ENCODE measurements at regions not wholly inside any gene's neighbourhood (a gene's known extent, or its start where the extent isn't known, plus 50 kb on each side); places are given as distances from the start of the nearest gene placed in this dataset.

GRCh38 chr2:198343471-198343870 lies 539.1 kb downstream of the PLCL1 start:
- DNase-seq, result no peak
- Mint-ChIP-seq H3K36me3 (ENCODE audit: low read depth) (no peaks in the 10 kb centered on the region), H3K27me3 (ENCODE audit: insufficient read depth) (no peaks in the 10 kb centered on the region)

GRCh38 chr2:198340846-198341245 lies 536.5 kb downstream of the PLCL1 start:
- Histone ChIP-seq H3K9ac (ENCODE audit: extremely low read depth, low read length, poor library complexity, severe bottlenecking) (no peak overlapping the region), H3K27me3 (ENCODE audit: control insufficient read depth, insufficient read depth, low read length, poor library complexity, severe bottlenecking) (no peaks in the 10 kb centered on the region), H3K27ac (ENCODE audit: low read depth, low read length) (no peak overlapping the region), H3K36me3 (ENCODE audit: control insufficient read depth, insufficient read depth, low read length) (no peaks in the 10 kb centered on the region), H3K4me3 (ENCODE audit: low read length) (no peak overlapping the region), H3K4me1 (ENCODE audit: control insufficient read depth, insufficient read depth, low read length) (no peaks in the 10 kb centered on the region), H3K9me3 (ENCODE audit: control insufficient read depth, low read length) (no peaks in the 10 kb centered on the region)
- Mint-ChIP-seq H3K4me3 (no peak overlapping the region), H3K4me1 (peaks cover 9% of the 10 kb centered on the region), H3K36me3 (ENCODE audit: low read depth) (no peaks in the 10 kb centered on the region), H3K27ac (no peak overlapping the region), H3K9me3 (no peaks in the 10 kb centered on the region), H3K27me3 (ENCODE audit: insufficient read depth) (no peaks in the 10 kb centered on the region)
- TF ChIP-seq CTCF (conservative IDR thresholded peaks at IDR 0.05), result no peak
- WGBS, 2 experiments (ENCODE audit: insufficient coverage in 1 of 2, insufficient read length in 1 of 2), result 92 to 100% methylated on average over 2 of the region's 2 CpGs
- DNase-seq, result no peak

More at GRCh38 chr2:198343471-198343870, 539.1 kb downstream of the PLCL1 start:
- H3K9me3 Mint-ChIP-seq, result no peaks in the 10 kb centered on the region
- Histone ChIP-seq H3K36me3 (ENCODE audit: control insufficient read depth, insufficient read depth, low read length) (no peaks in the 10 kb centered on the region), H3K4me1 (ENCODE audit: control insufficient read depth, insufficient read depth, low read length) (no peaks in the 10 kb centered on the region), H3K27me3 (ENCODE audit: control insufficient read depth, insufficient read depth, low read length, poor library complexity, severe bottlenecking) (no peaks in the 10 kb centered on the region), H3K4me3 (ENCODE audit: low read length) (no peak overlapping the region), H3K9ac (ENCODE audit: extremely low read depth, low read length, poor library complexity, severe bottlenecking) (no peak overlapping the region), H3K27ac (ENCODE audit: low read depth, low read length) (no peak overlapping the region), H3K9me3 (ENCODE audit: control insufficient read depth, low read length) (no peaks in the 10 kb centered on the region)
- H3K4me1 Mint-ChIP-seq, result no peaks in the 10 kb centered on the region
- no peak overlapping the region for H3K4me3 Mint-ChIP-seq
- 100% methylated on average over 1 of the region's 1 CpG; no CpG with 5 or more reads in 1 of the 2 experiments for WGBS, 2 experiments (ENCODE audit: insufficient coverage in 1 of 2, insufficient read length in 1 of 2)
- H3K27ac Mint-ChIP-seq, result no peak overlapping the region
- no peak for TF ChIP-seq CTCF (conservative IDR thresholded peaks at IDR 0.05)

- Histone ChIP-seq H3K36me3 (ENCODE audit: control insufficient read depth, insufficient read depth, low read length) (no peaks in the 10 kb centered on the region), H3K9me3 (ENCODE audit: control insufficient read depth, low read length) (no peaks in the 10 kb centered on the region), H3K27ac (ENCODE audit: low read depth, low read length) (no peak overlapping the region), H3K27me3 (ENCODE audit: control insufficient read depth, insufficient read depth, low read length, poor library complexity, severe bottlenecking) (no peaks in the 10 kb centered on the region), H3K4me1 (ENCODE audit: control insufficient read depth, insufficient read depth, low read length) (no peaks in the 10 kb centered on the region), H3K4me3 (ENCODE audit: low read length) (no peak overlapping the region), H3K9ac (ENCODE audit: extremely low read depth, low read length, poor library complexity, severe bottlenecking) (no peak overlapping the region)
- no peak for TF ChIP-seq CTCF (conservative IDR thresholded peaks at IDR 0.05)
- no peaks in the 10 kb centered on the region for H3K27me3 Mint-ChIP-seq (ENCODE audit: insufficient read depth)
- DNase-seq, result no peak
- 88 to 98% methylated on average over 4 to 5 of the region's 5 CpGs for whole genome bisulfite sequencing, 2 experiments (ENCODE audit: insufficient coverage in 1 of 2, insufficient read length in 1 of 2)
- H3K9me3 Mint-ChIP-seq, result no peaks in the 10 kb centered on the region
- H3K27ac Mint-ChIP-seq, result no peak overlapping the region
- no peak overlapping the region for H3K4me3 Mint-ChIP-seq
- no peaks in the 10 kb centered on the region for H3K36me3 Mint-ChIP-seq (ENCODE audit: low read depth)
- peaks cover 9% of the 10 kb centered on the region for H3K4me1 Mint-ChIP-seq
Measured at GRCh38 chr2:198339116-198339515, 534.7 kb downstream of the PLCL1 start.

Data from endodermal cell (in vitro differentiated cells).